B cell (primary cell): ENCODE measurements at regions not wholly inside any gene's neighbourhood (a gene's known extent, or its start where the extent isn't known, plus 50 kb on each side); places are given as distances from the start of the nearest gene placed in this dataset.

ENCODE experiments used
- ATAC-seq: fragments of 200-7000 bp; cut with Tn5 transposase; one replicate; pipeline ENCODE4 v1.10.0; 2021; ENCODE audit warnings: low read depth, mild to moderate bottlenecking, moderate number of reproducible peaks, moderate library complexity
- CTCF ChIA-PET: fragments of 350-600 bp; sonication (Branson Sonifier 250); formaldehyde crosslinking; loops from one replicate; lab custom pipeline; 2021; ENCODE audit warnings: antibody characterized with exemption, inconsistent platforms; lab: Charles Lee
- POLR2A ChIA-PET: fragments of 350-600 bp; sonication (Branson Sonifier 250); formaldehyde crosslinking; loops from one replicate; lab custom pipeline; 2021; ENCODE audit warnings: antibody characterized with exemption; lab: Charles Lee
- DNase-seq: peaks from one replicate; pipeline ENCODE4 v3.0.0; 2013
- H2AFZ ChIP-seq: 2 replicates; pipeline ENCODE4 v1.6.1; 2012; ENCODE audit warnings: mild to moderate bottlenecking, low read depth, low read length; ENCODE audit not compliant: insufficient read depth, poor library complexity, severe bottlenecking
- H3K27ac ChIP-seq, 2 donors: 1 replicate in 1 of 2; 2 replicates in 1 of 2; pipeline ENCODE4 v1.5.1; 2012 to 2013; ENCODE audit warnings: low read length in 2 of 2, mild to moderate bottlenecking in 2 of 2, moderate library complexity in 1 of 2
- H3K27me3 ChIP-seq, 4 experiments: fragments of 200-600 bp in 1 of 4; sonication (generic) in 1 of 4; replicated peaks in 1 of 4; 1 replicate in 2 of 4; 2 replicates in 2 of 4; pipeline versions ENCODE4 v1.6.1 to v1.7.0; 2013 to 2016; ENCODE audit warnings: low read length in 3 of 4, mild to moderate bottlenecking in 2 of 4, mixed read lengths in 1 of 4, moderate library complexity in 1 of 4; ENCODE audit not compliant: insufficient read depth in 4 of 4, control insufficient read depth in 3 of 4; ENCODE audit errors: control extremely low read depth in 1 of 4
- H3K36me3 ChIP-seq, 2 experiments: replicated peaks in 1 of 2; 1 replicate in 1 of 2; 2 replicates in 1 of 2; pipeline versions ENCODE4 v1.6.1 to v1.7.1; 2013; ENCODE audit warnings: low read length in 1 of 2; ENCODE audit not compliant: insufficient read depth in 2 of 2, control insufficient read depth in 1 of 2; ENCODE audit errors: control extremely low read depth in 1 of 2, extremely low read depth in 1 of 2
- H3K4me1 ChIP-seq, 2 donors: fragments of 200-600 bp in 1 of 2; sonication (generic) in 1 of 2; 1 replicate in 1 of 2; 2 replicates in 1 of 2; pipeline versions ENCODE4 v1.5.1 to v1.6.1; 2013 to 2017; ENCODE audit warnings: low read length in 2 of 2; ENCODE audit not compliant: control insufficient read depth in 2 of 2, insufficient read depth in 2 of 2
- H3K4me2 ChIP-seq: replicated peaks from 2 replicates; pipeline ENCODE3; 2012; ENCODE audit warnings: mild to moderate bottlenecking, low read depth, low read length; ENCODE audit not compliant: poor library complexity, severe bottlenecking
- H3K4me3 ChIP-seq, 5 experiments: fragments of 200-600 bp in 1 of 5; sonication (generic) in 1 of 5; 1 replicate in 3 of 5; 2 replicates in 2 of 5; pipeline versions ENCODE4 v1.5.1 to v1.7.0; 2011 to 2016; ENCODE audit warnings: low read length in 4 of 5, mild to moderate bottlenecking in 4 of 5, low read depth in 2 of 5, control low read depth in 1 of 5, moderate library complexity in 1 of 5; ENCODE audit not compliant: insufficient read depth in 1 of 5; ENCODE audit errors: control extremely low read depth in 1 of 5, extremely low read depth in 1 of 5
- H3K79me2 ChIP-seq: fragments of 200-600 bp; sonication (generic); one replicate; pipeline ENCODE4 v1.6.0; 2016; ENCODE audit warnings: low read length; ENCODE audit not compliant: control insufficient read depth, insufficient read depth
- H3K9ac ChIP-seq: fragments of 200-600 bp; sonication (generic); 2 replicates; pipeline ENCODE4 v1.6.1; 2017; ENCODE audit warnings: mild to moderate bottlenecking, low read length, moderate library complexity
- H3K9me3 ChIP-seq, 3 donors: one replicate each; pipeline versions ENCODE4 v1.6.1 to v1.7.1; 2013; ENCODE audit warnings: low read length in 2 of 3; ENCODE audit not compliant: control insufficient read depth in 2 of 3, insufficient read depth in 1 of 3; ENCODE audit errors: control extremely low read depth in 1 of 3
- H4K20me1 ChIP-seq: 2 replicates; pipeline ENCODE4 v1.6.0; 2012; ENCODE audit warnings: mild to moderate bottlenecking, low read length; ENCODE audit not compliant: insufficient read depth, control insufficient read depth, poor library complexity, severe bottlenecking
- H3K27ac Mint-ChIP-seq: one replicate; pipeline ENCODE4 v1.8.0; 2021; ENCODE audit warnings: mixed read lengths
- H3K27me3 Mint-ChIP-seq: one replicate; pipeline ENCODE4 v1.8.0; 2021; ENCODE audit warnings: mixed read lengths
- H3K4me1 Mint-ChIP-seq: one replicate; pipeline ENCODE4 v1.8.0; 2021; ENCODE audit warnings: mixed read lengths
- H3K4me3 Mint-ChIP-seq: one replicate; pipeline ENCODE4 v1.8.0; 2021; ENCODE audit warnings: mixed read lengths
- H3K9me3 Mint-ChIP-seq: one replicate; pipeline ENCODE4 v1.8.0; 2022; ENCODE audit warnings: mixed read lengths; ENCODE audit not compliant: insufficient read depth
- CTCF ChIP-seq: fragments of 200-600 bp; IDR thresholded peaks from one replicate; pipeline ENCODE4 v1.8.0; 2022; ENCODE audit warnings: antibody characterized with exemption, mild to moderate bottlenecking
- EZH2 ChIP-seq: IDR thresholded peaks from 2 replicates; pipeline ENCODE4 v1.6.1; 2012; ENCODE audit warnings: borderline replicate concordance, low read depth, mild to moderate bottlenecking, moderate library complexity, low read length; ENCODE audit not compliant: insufficient read depth, poor library complexity, severe bottlenecking
- WGBS: methylation state at CpG from one replicate; pipeline ENCODE4 v1.1.5; 2013; ENCODE audit warnings: missing lambda C conversion rate; ENCODE audit not compliant: insufficient coverage; 5-methylcytosine and 5-hydroxymethylcytosine counted together
- intact Hi-C: fragments of 100-400 bp; cut with micrococcal nuclease; formaldehyde crosslinking; loops from one replicate; pipeline ENCODE4 v1.10.0; 2022

- WGBS: 100% methylated on average over 1 of the region's 2 CpGs
- H3K4me1 Mint-ChIP-seq: no peaks in the 10 kb centered on the region
- peaks cover 12% of the 10 kb centered on the region for H3K27me3 Mint-ChIP-seq
- intact Hi-C loops: no loop called here
- ChIA-PET POLR2A (no interaction called here), CTCF (no interaction called here)
- Histone ChIP-seq H3K27ac (no peak overlapping the region), H3K4me3 (no peak overlapping the region), H3K36me3 (no peaks in the 10 kb centered on the region), H3K4me1 (no peaks in the 10 kb centered on the region), H2AFZ (no peak overlapping the region), H3K27me3 (peaks cover 0 to 4% (median 0%) of the 10 kb centered on the region in 4 experiments), H3K9ac (no peak overlapping the region), H3K9me3 (no peaks in the 10 kb centered on the region), H3K4me2 (no peak overlapping the region), H4K20me1 (no peaks in the 10 kb centered on the region), H3K79me2 (no peaks in the 10 kb centered on the region)
- no peak overlapping the region for H3K27ac Mint-ChIP-seq
- H3K9me3 Mint-ChIP-seq: no peaks in the 10 kb centered on the region
- H3K4me3 Mint-ChIP-seq: no peak overlapping the region
- DNase-seq (no peak), ATAC-seq (no peak)
- TF ChIP-seq EZH2 (no peak), CTCF (no peak)
Observed at GRCh38 chr14:51546603-51547258, 105.0 kb upstream of the FRMD6 start.

- no peaks in the 10 kb centered on the region for H3K9me3 Mint-ChIP-seq
- intact Hi-C loops: no loop called here
- POLR2A ChIA-PET: no interaction called here
- Histone ChIP-seq H3K27ac (no peak overlapping the region), H2AFZ (no peak overlapping the region), H3K36me3 (no peaks in the 10 kb centered on the region), H3K4me2 (no peak overlapping the region), H3K27me3 (peaks cover 0 to 4% (median 0%) of the 10 kb centered on the region in 4 experiments), H3K4me3 (no peak overlapping the region), H3K9me3 (no peaks in the 10 kb centered on the region), H3K79me2 (no peaks in the 10 kb centered on the region), H4K20me1 (no peaks in the 10 kb centered on the region), H3K9ac (no peak overlapping the region), H3K4me1 (no peaks in the 10 kb centered on the region)
- ATAC-seq (no peak), DNase-seq (no peak)
- H3K27me3 Mint-ChIP-seq: peaks cover 12% of the 10 kb centered on the region
- no CpG with 5 or more reads among the region's 3 CpGs for WGBS
- no peak overlapping the region for H3K27ac Mint-ChIP-seq
- H3K4me3 Mint-ChIP-seq: no peak overlapping the region
- H3K4me1 Mint-ChIP-seq: no peaks in the 10 kb centered on the region
- CTCF ChIA-PET: no interaction called here
- TF ChIP-seq EZH2 (no peak), CTCF (no peak)
Observed at GRCh38 chr14:51547260-51547659, 104.5 kb upstream of the FRMD6 start.
